SK-N-SH treated with all-trans-retinoic acid at 6 μM for 48 hours (cell line): ENCODE measurements at regions not wholly inside any gene's neighbourhood (a gene's known extent, or its start where the extent isn't known, plus 50 kb on each side); places are given as distances from the start of the nearest gene placed in this dataset.

Experiments used
- ATAC-seq: fragments of 200-7000 bp; cut with Tn5 transposase; 3 replicates; pipeline ENCODE4 v1.9.1; 2020; ENCODE audit warnings: mild to moderate bottlenecking, moderate library complexity
- ARNTL ChIP-seq: fragments of 450-650 bp; formaldehyde crosslinking; IDR thresholded peaks from 2 replicates; pipeline ENCODE4 v1.5.0; 2020; ENCODE audit warnings: low read depth, mild to moderate bottlenecking, moderate library complexity, borderline replicate concordance
- BACH2 ChIP-seq: fragments of 250-450 bp; sonication (Bioruptor Pico); IDR thresholded peaks from 2 replicates; pipeline ENCODE4 v1.9.0; 2021; ENCODE audit warnings: mild to moderate bottlenecking, borderline replicate concordance
- CREB5 ChIP-seq: fragments of 250-450 bp; sonication (Bioruptor Pico); IDR thresholded peaks from 2 replicates; pipeline ENCODE4 v1.5.1; 2020; ENCODE audit warnings: low read depth, mild to moderate bottlenecking, moderate library complexity
- CSDC2 ChIP-seq: fragments of 250-450 bp; sonication (Bioruptor Pico); IDR thresholded peaks from 2 replicates; pipeline ENCODE4 v1.5.0; 2020; ENCODE audit warnings: mild to moderate bottlenecking, moderate library complexity
- CSRNP3 ChIP-seq: fragments of 250-450 bp; sonication (Bioruptor Pico); IDR thresholded peaks from 2 replicates; pipeline ENCODE4 v1.5.1; 2021; ENCODE audit warnings: mild to moderate bottlenecking, moderate library complexity
- ESRRG ChIP-seq: fragments of 250-450 bp; sonication (Bioruptor Pico); IDR thresholded peaks from 2 replicates; pipeline ENCODE4 v1.6.1; 2021; ENCODE audit warnings: mild to moderate bottlenecking
- GLIS3 ChIP-seq: fragments of 250-450 bp; sonication (Bioruptor Pico); IDR thresholded peaks from 2 replicates; pipeline ENCODE4 v1.5.0; 2020; ENCODE audit warnings: mild to moderate bottlenecking, moderate library complexity
- ISL1 ChIP-seq: fragments of 250-450 bp; sonication (Bioruptor Pico); IDR thresholded peaks from 2 replicates; pipeline ENCODE4 v2.1.2; 2022; ENCODE audit warnings: mild to moderate bottlenecking, moderate library complexity
- OSR1 ChIP-seq: fragments of 250-450 bp; sonication (Bioruptor Pico); IDR thresholded peaks from 2 replicates; pipeline ENCODE4 v1.8.0; 2022; ENCODE audit warnings: moderate library complexity, mild to moderate bottlenecking, inconsistent platforms
- PPARA ChIP-seq: fragments of 250-450 bp; sonication (Bioruptor Pico); IDR thresholded peaks from 2 replicates; pipeline ENCODE4 v1.5.0; 2020; ENCODE audit warnings: mild to moderate bottlenecking, borderline replicate concordance
- RARB ChIP-seq: fragments of 250-450 bp; sonication (Bioruptor Pico); IDR thresholded peaks from 2 replicates; pipeline ENCODE4 v1.8.0; 2021; ENCODE audit warnings: mild to moderate bottlenecking, moderate library complexity
- SNAI2 ChIP-seq: fragments of 250-450 bp; sonication (Bioruptor Pico); IDR thresholded peaks from 2 replicates; pipeline ENCODE4 v1.5.0; 2020; ENCODE audit warnings: mild to moderate bottlenecking, moderate library complexity
- TCF4 ChIP-seq: fragments of 250-450 bp; sonication (Bioruptor Pico); IDR thresholded peaks from 2 replicates; pipeline ENCODE4 v1.8.0; 2021; ENCODE audit warnings: mild to moderate bottlenecking, moderate library complexity, borderline replicate concordance
- TOX ChIP-seq: fragments of 250-450 bp; sonication (Bioruptor Pico); IDR thresholded peaks from 2 replicates; pipeline ENCODE4 v1.8.0; 2021; ENCODE audit warnings: mild to moderate bottlenecking, moderate library complexity, borderline replicate concordance
- TSHZ2 ChIP-seq: fragments of 250-450 bp; sonication (Bioruptor Pico); IDR thresholded peaks from 2 replicates; pipeline ENCODE4 v1.5.0; 2020; ENCODE audit warnings: mild to moderate bottlenecking, moderate library complexity
- ZC3H10 ChIP-seq: fragments of 250-450 bp; sonication (Bioruptor Pico); IDR thresholded peaks from 2 replicates; pipeline ENCODE4 v1.5.1; 2021; ENCODE audit warnings: mild to moderate bottlenecking, moderate library complexity
- ZFP3 ChIP-seq: fragments of 250-450 bp; sonication (Bioruptor Pico); IDR thresholded peaks from 2 replicates; pipeline ENCODE4 v1.5.0; 2020; ENCODE audit warnings: mild to moderate bottlenecking, moderate library complexity
- ZFP30 ChIP-seq: fragments of 450-650 bp; formaldehyde crosslinking; IDR thresholded peaks from 2 replicates; pipeline ENCODE4 v1.5.0; 2022; ENCODE audit warnings: mild to moderate bottlenecking, moderate library complexity
- ZNF565 ChIP-seq: fragments of 450-650 bp; formaldehyde crosslinking; conservative IDR thresholded peaks from 2 replicates; pipeline ENCODE4 v1.5.0; 2020; ENCODE audit warnings: low read depth, mild to moderate bottlenecking, moderate library complexity
- ZNF70 ChIP-seq: fragments of 450-650 bp; formaldehyde crosslinking; IDR thresholded peaks from 2 replicates; pipeline ENCODE4 v1.5.0; 2020; ENCODE audit warnings: mild to moderate bottlenecking, moderate library complexity
- ZNF8 ChIP-seq: fragments of 450-650 bp; formaldehyde crosslinking; IDR thresholded peaks from 2 replicates; pipeline ENCODE4 v1.5.0; 2020; ENCODE audit warnings: mild to moderate bottlenecking, moderate library complexity
- TF ChIP-seq, protein P1 (sequence below): fragments of 250-450 bp; sonication (Bioruptor Pico); IDR thresholded peaks from 2 replicates; pipeline ENCODE4 v1.8.0; 2020; ENCODE audit warnings: mild to moderate bottlenecking, moderate library complexity, borderline replicate concordance
- TF ChIP-seq, protein P2 (sequence below): fragments of 250-450 bp; sonication (Bioruptor Pico); IDR thresholded peaks from 2 replicates; pipeline ENCODE4 v1.8.0; 2021; ENCODE audit warnings: low read depth, mild to moderate bottlenecking, moderate library complexity, borderline replicate concordance

GRCh38 chr22:23381661-23382427, 198.2 kb downstream of the IGLL1 start:
- TF ChIP-seq ZFP30 (CRISPR knock-in tag), result no peak
- TF ChIP-seq ZC3H10 (CRISPR knock-in tag), result no peak
- no peak for TF ChIP-seq CSDC2 (CRISPR knock-in tag)
- TF ChIP-seq RARB (CRISPR knock-in tag), result no peak
- TF ChIP-seq ZNF565, result no peak
- TF ChIP-seq ARNTL (CRISPR knock-in tag), result no peak
- no peak for TF ChIP-seq ZNF8
- no peak for TF ChIP-seq BACH2
- TF ChIP-seq ZNF70 (CRISPR knock-in tag), result no peak
- no peak for TF ChIP-seq ZFP3 (CRISPR knock-in tag)
- no peak for TF ChIP-seq PPARA (CRISPR knock-in tag)
- no peak for TF ChIP-seq GLIS3 (CRISPR knock-in tag)
- no peak for TF ChIP-seq ESRRG (CRISPR knock-in tag)
- no peak for TF ChIP-seq TCF4 (CRISPR knock-in tag)
- TF ChIP-seq ISL1, result no peak
- TF ChIP-seq, protein P1, sequence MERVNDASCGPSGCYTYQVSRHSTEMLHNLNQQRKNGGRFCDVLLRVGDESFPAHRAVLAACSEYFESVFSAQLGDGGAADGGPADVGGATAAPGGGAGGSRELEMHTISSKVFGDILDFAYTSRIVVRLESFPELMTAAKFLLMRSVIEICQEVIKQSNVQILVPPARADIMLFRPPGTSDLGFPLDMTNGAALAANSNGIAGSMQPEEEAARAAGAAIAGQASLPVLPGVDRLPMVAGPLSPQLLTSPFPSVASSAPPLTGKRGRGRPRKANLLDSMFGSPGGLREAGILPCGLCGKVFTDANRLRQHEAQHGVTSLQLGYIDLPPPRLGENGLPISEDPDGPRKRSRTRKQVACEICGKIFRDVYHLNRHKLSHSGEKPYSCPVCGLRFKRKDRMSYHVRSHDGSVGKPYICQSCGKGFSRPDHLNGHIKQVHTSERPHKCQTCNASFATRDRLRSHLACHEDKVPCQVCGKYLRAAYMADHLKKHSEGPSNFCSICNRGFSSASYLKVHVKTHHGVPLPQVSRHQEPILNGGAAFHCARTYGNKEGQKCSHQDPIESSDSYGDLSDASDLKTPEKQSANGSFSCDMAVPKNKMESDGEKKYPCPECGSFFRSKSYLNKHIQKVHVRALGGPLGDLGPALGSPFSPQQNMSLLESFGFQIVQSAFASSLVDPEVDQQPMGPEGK (CRISPR knock-in tag), result no peak
- TF ChIP-seq OSR1 (CRISPR knock-in tag), result no peak
- TF ChIP-seq TSHZ2 (CRISPR knock-in tag), result no peak
- TF ChIP-seq, protein P2, sequence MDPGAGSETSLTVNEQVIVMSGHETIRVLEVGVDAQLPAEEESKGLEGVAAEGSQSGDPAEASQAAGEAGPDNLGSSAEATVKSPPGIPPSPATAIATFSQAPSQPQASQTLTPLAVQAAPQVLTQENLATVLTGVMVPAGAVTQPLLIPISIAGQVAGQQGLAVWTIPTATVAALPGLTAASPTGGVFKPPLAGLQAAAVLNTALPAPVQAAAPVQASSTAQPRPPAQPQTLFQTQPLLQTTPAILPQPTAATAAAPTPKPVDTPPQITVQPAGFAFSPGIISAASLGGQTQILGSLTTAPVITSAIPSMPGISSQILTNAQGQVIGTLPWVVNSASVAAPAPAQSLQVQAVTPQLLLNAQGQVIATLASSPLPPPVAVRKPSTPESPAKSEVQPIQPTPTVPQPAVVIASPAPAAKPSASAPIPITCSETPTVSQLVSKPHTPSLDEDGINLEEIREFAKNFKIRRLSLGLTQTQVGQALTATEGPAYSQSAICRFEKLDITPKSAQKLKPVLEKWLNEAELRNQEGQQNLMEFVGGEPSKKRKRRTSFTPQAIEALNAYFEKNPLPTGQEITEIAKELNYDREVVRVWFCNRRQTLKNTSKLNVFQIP (CRISPR knock-in tag), result no peak
- no peak for TF ChIP-seq CSRNP3 (CRISPR knock-in tag)
- no peak for ATAC-seq

DNA sequence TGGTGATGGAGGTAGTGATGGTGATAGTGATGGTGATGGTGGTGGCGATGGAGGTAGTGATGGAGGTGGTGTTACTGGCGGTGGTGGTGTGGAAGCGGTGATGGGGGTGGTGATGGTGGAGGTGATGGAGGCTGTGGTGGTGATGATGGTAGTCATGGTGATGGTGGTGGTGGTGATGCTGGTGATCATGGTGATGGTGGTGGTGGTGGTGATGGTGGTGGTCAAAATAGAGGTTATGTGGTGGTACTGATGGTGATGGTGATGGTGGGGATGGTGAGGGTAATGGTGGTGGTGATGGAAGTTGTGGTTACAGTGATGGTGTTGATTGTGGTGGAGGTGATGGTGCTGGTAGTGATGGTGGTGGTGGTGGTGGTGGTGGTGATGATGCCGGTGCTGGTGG, 199.2 kb downstream of the IGLL1 start:
- no peak for TF ChIP-seq TSHZ2 (CRISPR knock-in tag)
- TF ChIP-seq ZC3H10 (CRISPR knock-in tag), result no peak
- no peak for TF ChIP-seq ZNF8
- no peak for ATAC-seq

- no peak for ATAC-seq
- TF ChIP-seq CREB5 (CRISPR knock-in tag) (no peak), TOX (CRISPR knock-in tag) (no peak), CSDC2 (CRISPR knock-in tag) (no peak), BACH2 (no peak), ZNF565 (no peak), SNAI2 (CRISPR knock-in tag) (no peak), OSR1 (CRISPR knock-in tag) (no peak), GLIS3 (CRISPR knock-in tag) (no peak), ARNTL (CRISPR knock-in tag) (no peak), ZFP3 (CRISPR knock-in tag) (no peak), ZC3H10 (CRISPR knock-in tag) (no peak), TCF4 (CRISPR knock-in tag) (no peak), RARB (CRISPR knock-in tag) (no peak)
- TF ChIP-seq, protein P1 (CRISPR knock-in tag), result no peak
These were observed 199.9 kb downstream of the IGLL1 start for GRCh38 chr22:23380230-23380573.
